GM12891 (cell line): ENCODE measurements at regions not wholly inside any gene's neighbourhood (a gene's known extent, or its start where the extent isn't known, plus 50 kb on each side); places are given as distances from the start of the nearest gene placed in this dataset.

Source experiments
- DNase-seq: peaks from one replicate; pipeline ENCODE4 v3.0.0; 2011; ENCODE audit warnings: low spot score; ENCODE audit not compliant: insufficient read length
- FAIRE-seq: peaks from 2 replicates; lab custom pipeline; 2011; peaks lifted over from hg19 to GRCh38; lab: Jason Lieb, UNC
- PAX5 ChIP-seq: IDR thresholded peaks from 2 replicates; pipeline ENCODE4 v1.6.1; 2011; ENCODE audit warnings: low read length, moderate library complexity, mild to moderate bottlenecking; ENCODE audit not compliant: insufficient read depth, severe bottlenecking
- POLR2A ChIP-seq: IDR thresholded peaks from 2 replicates; pipeline ENCODE4 v1.6.1; 2011; ENCODE audit warnings: low read depth, low read length, control low read depth
- POLR2AphosphoS5 ChIP-seq: IDR thresholded peaks from 2 replicates; pipeline ENCODE4 v1.6.1; 2011; ENCODE audit warnings: low read depth, low read length, control low read depth
- POU2F2 ChIP-seq: IDR thresholded peaks from 2 replicates; pipeline ENCODE4 v1.6.1; 2011; ENCODE audit warnings: low read depth, mild to moderate bottlenecking, control low read depth, low read length, moderate library complexity
- SPI1 ChIP-seq: IDR thresholded peaks from 2 replicates; pipeline ENCODE4 v1.6.1; 2011; ENCODE audit warnings: low read depth, low read length, control low read depth
- TAF1 ChIP-seq: IDR thresholded peaks from 2 replicates; pipeline ENCODE4 v1.6.1; 2011; ENCODE audit warnings: low read depth, low read length, control low read depth

GRCh38 chrY:7923476-7924017 is 1012.0 kb upstream of the AMELY start:
- FAIRE-seq (no peak), DNase-seq (no peak)
- TF ChIP-seq TAF1 (no peak), PAX5 (no peak), POLR2A (no peak), POU2F2 (no peak)

- DNase-seq (no peak), FAIRE-seq (no peak)
- TF ChIP-seq TAF1: no peak
These were observed 1008.8 kb upstream of the AMELY start for GRCh38 chrY:7920382-7920781.

- FAIRE-seq (no peak), DNase-seq (no peak)
- TF ChIP-seq POLR2A: no peak
These were observed 977.0 kb upstream of the AMELY start for GRCh38 chrY:7888506-7888905.

GRCh38 chrY:7881696-7882095 is 970.1 kb upstream of the AMELY start:
- DNase-seq: no peak
- no peak for FAIRE-seq
- TF ChIP-seq TAF1 (no peak), PAX5 (no peak), SPI1 (no peak), POLR2AphosphoS5 (no peak), POU2F2 (no peak), POLR2A (no peak)

- DNase-seq: no peak
- no peak for FAIRE-seq
- TF ChIP-seq SPI1 (no peak), POU2F2 (no peak), POLR2AphosphoS5 (no peak), TAF1 (no peak), POLR2A (no peak), PAX5 (no peak)
These were observed 967.7 kb upstream of the AMELY start for GRCh38 chrY:7879245-7879644.

GRCh38 chrY:7878719-7879118 is 967.2 kb upstream of the AMELY start:
- TF ChIP-seq POU2F2 (no peak), SPI1 (no peak), TAF1 (no peak), PAX5 (no peak), POLR2AphosphoS5 (no peak), POLR2A (no peak)
- no peak for FAIRE-seq
- no peak for DNase-seq

- FAIRE-seq (no peak), DNase-seq (no peak)
- TF ChIP-seq POU2F2: no peak
- TF ChIP-seq POLR2AphosphoS5: no peak
- TF ChIP-seq SPI1: no peak
- TF ChIP-seq TAF1: no peak
- no peak for TF ChIP-seq POLR2A
- TF ChIP-seq PAX5: no peak
These were observed 965.9 kb upstream of the AMELY start for GRCh38 chrY:7877458-7877857.

- DNase-seq (no peak), FAIRE-seq (no peak)
- TF ChIP-seq POLR2AphosphoS5 (no peak), POU2F2 (no peak), PAX5 (no peak), SPI1 (no peak), TAF1 (no peak), POLR2A (no peak)
These were observed 962.5 kb upstream of the AMELY start for GRCh38 chrY:7874080-7874479.

GRCh38 chrY:7871304-7871932 is 959.9 kb upstream of the AMELY start:
- TF ChIP-seq POU2F2 (no peak), POLR2A (no peak), SPI1 (no peak), POLR2AphosphoS5 (no peak), TAF1 (no peak), PAX5 (no peak)
- FAIRE-seq (no peak), DNase-seq (no peak)

- no peak for FAIRE-seq
- no peak for TF ChIP-seq POLR2AphosphoS5
- no peak for TF ChIP-seq POLR2A
- TF ChIP-seq TAF1: no peak
- TF ChIP-seq PAX5: no peak
- TF ChIP-seq SPI1: no peak
- no peak for TF ChIP-seq POU2F2
- DNase-seq: no peak
These were observed 955.4 kb upstream of the AMELY start for GRCh38 chrY:7866976-7867375.
